ENCODE measurements at regions not wholly inside any gene's neighbourhood (a gene's known extent, or its start where the extent isn't known, plus 50 kb on each side); places are given as distances from the start of the nearest gene placed in this dataset.

- ATAC-seq = no peak
- Mint-ChIP-seq H3K4me1 (ENCODE audit: low read depth in 2 of 2) (no peaks in the 10 kb centered on the region), H3K4me3 (no peak overlapping the region), H3K9me3 (peaks cover 6% of the 10 kb centered on the region), H3K27me3 (no peaks in the 10 kb centered on the region), H3K27ac (no peak overlapping the region), H3K36me3 (no peaks in the 10 kb centered on the region)
- DNase-seq (ENCODE audit: low spot score) = no peak
These were observed 468.9 kb downstream of the PSAT1 start for GRCh38 chr9:78765861-78766260.

- ATAC-seq (no peak), DNase-seq (ENCODE audit: low spot score) (no peak)
- Mint-ChIP-seq H3K27me3 (no peaks in the 10 kb centered on the region), H3K4me1 (ENCODE audit: low read depth in 2 of 2) (no peaks in the 10 kb centered on the region), H3K27ac (no peak overlapping the region), H3K9me3 (peaks cover 6% of the 10 kb centered on the region), H3K4me3 (no peak overlapping the region), H3K36me3 (no peaks in the 10 kb centered on the region)
These were observed 470.6 kb downstream of the PSAT1 start for GRCh38 chr9:78767490-78767889.

GRCh38 chr9:78769690-78770089, 472.8 kb downstream of the PSAT1 start:
- no peak overlapping the region for H3K27ac Mint-ChIP-seq
- no peaks in the 10 kb centered on the region for H3K36me3 Mint-ChIP-seq
- no peak for DNase-seq (ENCODE audit: low spot score)
- no peak overlapping the region for H3K4me3 Mint-ChIP-seq
- no peaks in the 10 kb centered on the region for H3K4me1 Mint-ChIP-seq (ENCODE audit: low read depth in 2 of 2)
- H3K27me3 Mint-ChIP-seq = no peaks in the 10 kb centered on the region
- ATAC-seq = no peak
- peaks cover 6% of the 10 kb centered on the region for H3K9me3 Mint-ChIP-seq

GRCh38 chr9:78775211-78775610, 478.3 kb downstream of the PSAT1 start:
- Mint-ChIP-seq H3K4me1 (ENCODE audit: low read depth in 2 of 2) (no peaks in the 10 kb centered on the region), H3K27me3 (no peaks in the 10 kb centered on the region), H3K4me3 (no peak overlapping the region), H3K27ac (no peak overlapping the region), H3K9me3 (peaks cover 3% of the 10 kb centered on the region), H3K36me3 (no peaks in the 10 kb centered on the region)
- ATAC-seq (no peak), DNase-seq (ENCODE audit: low spot score) (no peak)

GRCh38 chr9:78775696-78776295, 478.9 kb downstream of the PSAT1 start:
- ATAC-seq (no peak), DNase-seq (ENCODE audit: low spot score) (no peak)
- Mint-ChIP-seq H3K4me1 (ENCODE audit: low read depth in 2 of 2) (no peaks in the 10 kb centered on the region), H3K4me3 (no peak overlapping the region), H3K36me3 (no peaks in the 10 kb centered on the region), H3K27ac (no peak overlapping the region), H3K9me3 (peaks cover 3% of the 10 kb centered on the region), H3K27me3 (no peaks in the 10 kb centered on the region)

GRCh38 chr9:78777747-78778146, 480.8 kb downstream of the PSAT1 start:
- H3K27ac Mint-ChIP-seq = no peak overlapping the region

GRCh38 chr9:78778318-78778717, 481.4 kb downstream of the PSAT1 start:
- ATAC-seq (no peak), DNase-seq (ENCODE audit: low spot score) (no peak)
- Mint-ChIP-seq H3K4me1 (ENCODE audit: low read depth in 2 of 2) (no peaks in the 10 kb centered on the region), H3K9me3 (peaks cover 3% of the 10 kb centered on the region), H3K4me3 (no peak overlapping the region), H3K36me3 (no peaks in the 10 kb centered on the region), H3K27me3 (no peaks in the 10 kb centered on the region), H3K27ac (no peak overlapping the region)

More at GRCh38 chr9:78777747-78778146, 480.8 kb downstream of the PSAT1 start:
- no peak for DNase-seq (ENCODE audit: low spot score)
- H3K9me3 Mint-ChIP-seq = peaks cover 3% of the 10 kb centered on the region
- H3K27me3 Mint-ChIP-seq = no peaks in the 10 kb centered on the region
- H3K4me1 Mint-ChIP-seq (ENCODE audit: low read depth in 2 of 2) = no peaks in the 10 kb centered on the region
- no peaks in the 10 kb centered on the region for H3K36me3 Mint-ChIP-seq
- ATAC-seq = no peak
- H3K4me3 Mint-ChIP-seq = no peak overlapping the region

GRCh38 chr9:78778861-78779374, 482.0 kb downstream of the PSAT1 start:
- Mint-ChIP-seq H3K4me3 (no peak overlapping the region), H3K4me1 (ENCODE audit: low read depth in 2 of 2) (no peaks in the 10 kb centered on the region), H3K27ac (no peak overlapping the region), H3K27me3 (no peaks in the 10 kb centered on the region), H3K36me3 (no peaks in the 10 kb centered on the region), H3K9me3 (peaks cover 3% of the 10 kb centered on the region)
- no peak for ATAC-seq
- no peak for DNase-seq (ENCODE audit: low spot score)

- Mint-ChIP-seq H3K4me1 (ENCODE audit: low read depth in 2 of 2) (no peaks in the 10 kb centered on the region), H3K27ac (no peak overlapping the region), H3K4me3 (no peak overlapping the region), H3K27me3 (no peaks in the 10 kb centered on the region), H3K36me3 (no peaks in the 10 kb centered on the region), H3K9me3 (peaks cover 3% of the 10 kb centered on the region)
- no peak for ATAC-seq
- no peak for DNase-seq (ENCODE audit: low spot score)
These were observed 484.8 kb downstream of the PSAT1 start for GRCh38 chr9:78781681-78782080.

GRCh38 chr9:78782234-78782633, 485.3 kb downstream of the PSAT1 start:
- Mint-ChIP-seq H3K4me3 (no peak overlapping the region), H3K27me3 (no peaks in the 10 kb centered on the region), H3K9me3 (peaks cover 3% of the 10 kb centered on the region), H3K36me3 (no peaks in the 10 kb centered on the region), H3K27ac (no peak overlapping the region), H3K4me1 (ENCODE audit: low read depth in 2 of 2) (no peaks in the 10 kb centered on the region)
- ATAC-seq = no peak
- DNase-seq (ENCODE audit: low spot score) = no peak

- Mint-ChIP-seq H3K27me3 (no peaks in the 10 kb centered on the region), H3K4me3 (no peak overlapping the region), H3K36me3 (no peaks in the 10 kb centered on the region), H3K9me3 (peaks cover 3% of the 10 kb centered on the region), H3K27ac (no peak overlapping the region), H3K4me1 (ENCODE audit: low read depth in 2 of 2) (no peaks in the 10 kb centered on the region)
- ATAC-seq (no peak), DNase-seq (ENCODE audit: low spot score) (no peak)
These were observed 485.9 kb downstream of the PSAT1 start for GRCh38 chr9:78782858-78783257.

GRCh38 chr9:78783743-78784142, 486.8 kb downstream of the PSAT1 start:
- no peak for DNase-seq (ENCODE audit: low spot score)
- H3K27me3 Mint-ChIP-seq = no peaks in the 10 kb centered on the region
- no peaks in the 10 kb centered on the region for H3K4me1 Mint-ChIP-seq (ENCODE audit: low read depth in 2 of 2)
- H3K4me3 Mint-ChIP-seq = no peak overlapping the region
- no peak overlapping the region for H3K27ac Mint-ChIP-seq
- H3K36me3 Mint-ChIP-seq = no peaks in the 10 kb centered on the region
- H3K9me3 Mint-ChIP-seq = peaks cover 3% of the 10 kb centered on the region
- ATAC-seq = no peak

- Mint-ChIP-seq H3K4me1 (ENCODE audit: low read depth in 2 of 2) (no peaks in the 10 kb centered on the region), H3K27me3 (no peaks in the 10 kb centered on the region), H3K36me3 (no peaks in the 10 kb centered on the region), H3K27ac (no peak overlapping the region), H3K4me3 (no peak overlapping the region), H3K9me3 (peaks cover 8% of the 10 kb centered on the region)
- ATAC-seq (no peak), DNase-seq (ENCODE audit: low spot score) (no peak)
These were observed 489.9 kb downstream of the PSAT1 start for GRCh38 chr9:78786794-78787193.

- Mint-ChIP-seq H3K27me3 (no peaks in the 10 kb centered on the region), H3K27ac (no peak overlapping the region), H3K4me1 (ENCODE audit: low read depth in 2 of 2) (no peaks in the 10 kb centered on the region), H3K4me3 (no peak overlapping the region), H3K9me3 (peaks cover 8% of the 10 kb centered on the region), H3K36me3 (no peaks in the 10 kb centered on the region)
- ATAC-seq (no peak), DNase-seq (ENCODE audit: low spot score) (no peak)
These were observed 491.2 kb downstream of the PSAT1 start for GRCh38 chr9:78788101-78788500.

- DNase-seq (ENCODE audit: low spot score) (no peak), ATAC-seq (no peak)
- Mint-ChIP-seq H3K9me3 (peaks cover 8% of the 10 kb centered on the region), H3K4me3 (no peak overlapping the region), H3K27me3 (no peaks in the 10 kb centered on the region), H3K36me3 (no peaks in the 10 kb centered on the region), H3K27ac (no peak overlapping the region), H3K4me1 (ENCODE audit: low read depth in 2 of 2) (no peaks in the 10 kb centered on the region)
These were observed 494.9 kb downstream of the PSAT1 start for GRCh38 chr9:78791779-78792178.

Data from natural killer cell treated with Interleukin-12 subunit alpha and Interleukin-12 subunit beta and Interleukin-15 and Interleukin-18, amount 100 ng/mL, for 72 hours (primary cell).